AG09319 (cell line): ENCODE measurements at regions not wholly inside any gene's neighbourhood (a gene's known extent, or its start where the extent isn't known, plus 50 kb on each side); places are given as distances from the start of the nearest gene placed in this dataset.
"Not testable (repeated sequence)": the region's sequence is repeated elsewhere in the genome, so short reads cannot be mapped to it uniquely, and the experiment has no call there.

Source experiments
- DNase-seq: peaks from one replicate; pipeline ENCODE4 v3.0.0-alpha.2; 2010; ENCODE audit warnings: low read depth; ENCODE audit errors: extremely low read depth
- CTCF ChIP-seq: IDR thresholded peaks from 2 replicates; pipeline ENCODE4 v1.5.1; 2011; ENCODE audit warnings: low read depth, mild to moderate bottlenecking, inconsistent platforms, low read length, moderate library complexity

DNA sequence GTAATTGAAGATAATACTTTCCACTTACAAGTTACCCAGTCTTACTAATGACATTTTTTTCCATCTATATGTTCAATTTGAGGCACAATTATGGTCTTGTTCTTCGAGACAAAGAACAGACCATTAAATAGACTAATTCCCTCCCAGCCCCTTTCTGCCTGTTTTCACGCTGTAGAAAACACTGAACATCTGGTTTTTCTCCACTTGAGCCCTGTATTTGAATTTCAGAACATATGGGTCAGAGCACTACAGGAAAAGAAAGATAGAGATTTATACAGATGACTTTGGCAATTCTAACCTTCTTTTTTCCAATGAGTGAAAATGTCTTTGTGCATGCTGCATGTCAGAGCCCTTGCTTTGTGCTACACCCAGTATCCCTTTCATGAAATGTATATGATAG lies 506.9 kb downstream of the LRRC70 start:
- DNase-seq = no peak
- TF ChIP-seq CTCF = no peak

GRCh38 chr5:63083689-63084088 lies 505.1 kb downstream of the LRRC70 start:
- not testable (repeated sequence) for DNase-seq

- no peak for TF ChIP-seq CTCF
- no peak for DNase-seq
Measured at GRCh38 chr5:63081402-63081801, 502.8 kb downstream of the LRRC70 start.

- no peak for DNase-seq
- no peak for TF ChIP-seq CTCF
Measured at GRCh38 chr5:63070001-63070400, 491.4 kb downstream of the LRRC70 start.

DNA sequence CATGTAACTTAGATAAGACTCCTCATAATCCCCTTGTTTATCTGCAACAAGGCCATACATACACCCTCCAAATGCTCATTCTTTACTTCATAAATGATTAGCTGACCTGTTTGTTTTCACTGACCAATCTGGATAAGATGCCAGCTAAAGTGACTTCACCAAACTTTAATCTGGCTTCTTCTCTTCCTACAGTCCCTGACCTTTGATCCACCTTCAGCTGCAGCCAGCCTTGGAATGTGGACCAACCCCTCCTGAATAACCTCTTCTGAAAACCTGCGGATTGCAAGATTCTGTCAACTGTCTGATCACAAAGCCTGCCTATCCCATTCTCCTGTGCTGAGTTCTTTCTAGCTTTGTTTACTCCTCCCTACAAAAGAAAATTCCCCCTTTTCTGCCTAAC lies 476.8 kb downstream of the LRRC70 start:
- DNase-seq = no peak
- no peak for TF ChIP-seq CTCF

- DNase-seq = no peak
- TF ChIP-seq CTCF = no peak
Measured at GRCh38 chr5:63053019-63053638, 474.5 kb downstream of the LRRC70 start.

DNA sequence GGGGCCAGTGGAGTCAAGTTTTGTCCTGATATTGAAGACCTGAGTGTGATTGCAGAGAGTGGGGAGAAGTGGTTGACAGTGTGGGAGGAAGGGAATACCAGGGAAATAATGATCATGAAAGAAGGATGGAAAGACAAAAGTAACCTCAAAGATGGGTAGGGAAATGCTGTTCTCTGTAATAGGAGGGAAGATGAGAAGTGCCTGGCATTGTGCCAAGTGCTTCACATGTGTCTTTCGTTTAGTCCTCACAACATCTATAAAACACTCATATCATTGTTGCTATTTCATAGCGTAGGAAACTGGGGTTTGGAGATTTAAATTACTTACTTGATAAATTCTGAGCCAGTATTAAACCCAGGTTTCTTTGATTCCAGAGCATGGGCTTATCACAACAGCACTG lies 472.3 kb downstream of the LRRC70 start:
- no peak for DNase-seq
- no peak for TF ChIP-seq CTCF

GRCh38 chr5:63049935-63050334 lies 471.3 kb downstream of the LRRC70 start:
- TF ChIP-seq CTCF = no peak
- no peak for DNase-seq
